Muscle of leg (tissue), 3 donors: ENCODE measurements at regions not wholly inside any gene's neighbourhood (a gene's known extent, or its start where the extent isn't known, plus 50 kb on each side); places are given as distances from the start of the nearest gene placed in this dataset.

ENCODE experiments used
- DNase-seq: peaks from one replicate; pipeline ENCODE4 v3.0.0; 2013
- H3K27ac ChIP-seq: one replicate; pipeline ENCODE4 v1.5.1; 2013; ENCODE audit warnings: mild to moderate bottlenecking, low read length, control low read depth
- H3K27me3 ChIP-seq: one replicate; pipeline ENCODE4 v1.6.1; 2013; ENCODE audit warnings: low read length; ENCODE audit not compliant: control insufficient read depth, insufficient read depth
- H3K36me3 ChIP-seq: one replicate; pipeline ENCODE4 v1.6.1; 2013; ENCODE audit warnings: low read length; ENCODE audit not compliant: control insufficient read depth, insufficient read depth
- H3K4me1 ChIP-seq: one replicate; pipeline ENCODE4 v1.6.1; 2013; ENCODE audit warnings: low read length; ENCODE audit not compliant: control insufficient read depth, insufficient read depth
- H3K4me3 ChIP-seq: one replicate; pipeline ENCODE4 v1.5.1; 2013; ENCODE audit warnings: low read length, control low read depth
- H3K9me3 ChIP-seq: replicated peaks from 2 replicates; pipeline ENCODE4 v1.6.1; 2013; ENCODE audit warnings: low read depth, low read length; ENCODE audit not compliant: control insufficient read depth
- WGBS: methylation state at CpG from one replicate; pipeline ENCODE4 v1.1.5; 2013; ENCODE audit warnings: missing lambda C conversion rate; ENCODE audit not compliant: insufficient coverage; 5-methylcytosine and 5-hydroxymethylcytosine counted together

GRCh38 chr20:20780127-20780824 lies 67.8 kb upstream of the RALGAPA2 start:
- Histone ChIP-seq H3K36me3 (no peaks in the 10 kb centered on the region), H3K27me3 (peaks cover 2% of the 10 kb centered on the region), H3K9me3 (no peaks in the 10 kb centered on the region), H3K4me1 (peaks cover 27% of the 10 kb centered on the region), H3K4me3 (no peak overlapping the region), H3K27ac (no peak overlapping the region)
- peak; percentile 47 for DNase-seq
- WGBS, result 45% methylated on average over 5 of the region's 7 CpGs

GRCh38 chr20:20778676-20779075 lies 66.2 kb upstream of the RALGAPA2 start:
- H3K4me1 ChIP-seq, result peaks cover 27% of the 10 kb centered on the region
- peak overlapping the region; percentile 45 for H3K27ac ChIP-seq
- no peaks in the 10 kb centered on the region for H3K36me3 ChIP-seq
- no peaks in the 10 kb centered on the region for H3K9me3 ChIP-seq
- H3K4me3 ChIP-seq, result no peak overlapping the region
- H3K27me3 ChIP-seq, result peaks cover 2% of the 10 kb centered on the region
- peak; percentile 92 for DNase-seq
- WGBS, result 27% methylated on average over 2 of the region's 2 CpGs

- H3K27me3 ChIP-seq, result peaks cover 2% of the 10 kb centered on the region
- no peak overlapping the region for H3K4me3 ChIP-seq
- DNase-seq, result no peak
- WGBS, result 86% methylated on average over 1 of the region's 3 CpGs
- no peaks in the 10 kb centered on the region for H3K36me3 ChIP-seq
- H3K27ac ChIP-seq, result no peak overlapping the region
- H3K4me1 ChIP-seq, result no peaks in the 10 kb centered on the region
- H3K9me3 ChIP-seq, result peaks cover 3% of the 10 kb centered on the region
These were observed 60.1 kb upstream of the RALGAPA2 start for GRCh38 chr20:20772497-20773085.

GRCh38 chr20:20768202-20768815 lies 55.9 kb upstream of the RALGAPA2 start:
- H3K36me3 ChIP-seq, result no peaks in the 10 kb centered on the region
- no peak for DNase-seq
- peaks cover 3% of the 10 kb centered on the region for H3K9me3 ChIP-seq
- no peaks in the 10 kb centered on the region for H3K4me1 ChIP-seq
- 96% methylated on average over 24 of the region's 30 CpGs for WGBS
- no peak overlapping the region for H3K27ac ChIP-seq
- peaks cover under 1% of the 10 kb centered on the region for H3K27me3 ChIP-seq
- no peak overlapping the region for H3K4me3 ChIP-seq

- Histone ChIP-seq H3K36me3 (no peaks in the 10 kb centered on the region), H3K27ac (no peak overlapping the region), H3K4me1 (no peaks in the 10 kb centered on the region), H3K9me3 (peaks cover 3% of the 10 kb centered on the region), H3K4me3 (no peak overlapping the region), H3K27me3 (no peaks in the 10 kb centered on the region)
- peak; percentile 28 for DNase-seq
- WGBS, result 21% methylated on average over 3 of the region's 4 CpGs
These were observed 53.4 kb upstream of the RALGAPA2 start for GRCh38 chr20:20765696-20766365.

GRCh38 chr20:20763650-20764049 lies 51.2 kb upstream of the RALGAPA2 start:
- no CpG with 5 or more reads among the region's 5 CpGs for WGBS
- DNase-seq, result no peak
- H3K4me3 ChIP-seq, result no peak overlapping the region
- H3K4me1 ChIP-seq, result no peaks in the 10 kb centered on the region
- H3K9me3 ChIP-seq, result peaks cover 3% of the 10 kb centered on the region
- H3K36me3 ChIP-seq, result no peaks in the 10 kb centered on the region
- H3K27me3 ChIP-seq, result no peaks in the 10 kb centered on the region
- H3K27ac ChIP-seq, result no peak overlapping the region
